RWPE2 (cell line): ENCODE measurements at regions not wholly inside any gene's neighbourhood (a gene's known extent, or its start where the extent isn't known, plus 50 kb on each side); places are given as distances from the start of the nearest gene placed in this dataset.

Experiments
- ATAC-seq: fragments of 200-7000 bp; cut with Tn5 transposase; 3 replicates; pipeline ENCODE4 v1.9.1; 2021; ENCODE audit warnings: low read depth
- DNase-seq: peaks from one replicate; pipeline ENCODE4 v3.0.0-alpha.2; 2020; ENCODE audit warnings: low spot score
- H3K27ac ChIP-seq: fragments of 450-650 bp; 2 replicates; pipeline ENCODE4 v1.5.1; 2017; ENCODE audit warnings: mild to moderate bottlenecking; ENCODE audit not compliant: poor library complexity, severe bottlenecking
- H3K27me3 ChIP-seq: fragments of 250-450 bp; sonication (Bioruptor Pico); 2 replicates; pipeline ENCODE4 v1.5.1; 2021; ENCODE audit warnings: mild to moderate bottlenecking, moderate library complexity; ENCODE audit not compliant: insufficient read depth, poor library complexity, severe bottlenecking
- H3K36me3 ChIP-seq: fragments of 250-450 bp; sonication (Bioruptor Pico); 2 replicates; pipeline ENCODE4 v1.5.1; 2020; ENCODE audit warnings: low read depth, mild to moderate bottlenecking, moderate library complexity
- H3K4me1 ChIP-seq: fragments of 250-450 bp; sonication (Bioruptor Pico); 2 replicates; pipeline ENCODE4 v1.5.1; 2021; ENCODE audit warnings: mild to moderate bottlenecking, moderate library complexity; ENCODE audit not compliant: insufficient read depth, poor library complexity, severe bottlenecking
- H3K4me3 ChIP-seq: fragments of 250-450 bp; sonication (Bioruptor Pico); 2 replicates; pipeline ENCODE4 v1.5.1; 2021; ENCODE audit warnings: mild to moderate bottlenecking, moderate library complexity; ENCODE audit not compliant: severe bottlenecking
- H3K9me3 ChIP-seq: fragments of 250-450 bp; sonication (Bioruptor Pico); 2 replicates; pipeline ENCODE4 v1.5.1; 2021; ENCODE audit warnings: mild to moderate bottlenecking, moderate library complexity; ENCODE audit not compliant: severe bottlenecking
- TF ChIP-seq, protein P1 (sequence below): fragments of 450-650 bp; IDR thresholded peaks from one replicate; pipeline ENCODE4 v1.5.1; 2017; ENCODE audit warnings: mild to moderate bottlenecking, moderate library complexity; ENCODE audit not compliant: poor library complexity, severe bottlenecking

GRCh38 chr1:67942274-67942673 is 108.2 kb downstream of the DIRAS3 start:
- no peaks in the 10 kb centered on the region for H3K9me3 ChIP-seq
- H3K36me3 ChIP-seq = no peaks in the 10 kb centered on the region
- H3K4me3 ChIP-seq = no peak overlapping the region
- H3K27me3 ChIP-seq = no peaks in the 10 kb centered on the region
- no peak for ATAC-seq
- H3K4me1 ChIP-seq = no peaks in the 10 kb centered on the region
- no peak overlapping the region for H3K27ac ChIP-seq
- TF ChIP-seq, protein P1, sequence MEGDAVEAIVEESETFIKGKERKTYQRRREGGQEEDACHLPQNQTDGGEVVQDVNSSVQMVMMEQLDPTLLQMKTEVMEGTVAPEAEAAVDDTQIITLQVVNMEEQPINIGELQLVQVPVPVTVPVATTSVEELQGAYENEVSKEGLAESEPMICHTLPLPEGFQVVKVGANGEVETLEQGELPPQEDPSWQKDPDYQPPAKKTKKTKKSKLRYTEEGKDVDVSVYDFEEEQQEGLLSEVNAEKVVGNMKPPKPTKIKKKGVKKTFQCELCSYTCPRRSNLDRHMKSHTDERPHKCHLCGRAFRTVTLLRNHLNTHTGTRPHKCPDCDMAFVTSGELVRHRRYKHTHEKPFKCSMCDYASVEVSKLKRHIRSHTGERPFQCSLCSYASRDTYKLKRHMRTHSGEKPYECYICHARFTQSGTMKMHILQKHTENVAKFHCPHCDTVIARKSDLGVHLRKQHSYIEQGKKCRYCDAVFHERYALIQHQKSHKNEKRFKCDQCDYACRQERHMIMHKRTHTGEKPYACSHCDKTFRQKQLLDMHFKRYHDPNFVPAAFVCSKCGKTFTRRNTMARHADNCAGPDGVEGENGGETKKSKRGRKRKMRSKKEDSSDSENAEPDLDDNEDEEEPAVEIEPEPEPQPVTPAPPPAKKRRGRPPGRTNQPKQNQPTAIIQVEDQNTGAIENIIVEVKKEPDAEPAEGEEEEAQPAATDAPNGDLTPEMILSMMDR = no peak
- no peak for DNase-seq

GRCh38 chr1:67941746-67942145 is 108.5 kb upstream of the GNG12 start:
- DNase-seq (no peak), ATAC-seq (no peak)
- no peaks in the 10 kb centered on the region for H3K27me3 ChIP-seq
- H3K4me1 ChIP-seq = no peaks in the 10 kb centered on the region
- TF ChIP-seq, protein P1 = no peak
- no peak overlapping the region for H3K27ac ChIP-seq
- H3K4me3 ChIP-seq = no peak overlapping the region
- no peaks in the 10 kb centered on the region for H3K36me3 ChIP-seq
- no peaks in the 10 kb centered on the region for H3K9me3 ChIP-seq

DNA sequence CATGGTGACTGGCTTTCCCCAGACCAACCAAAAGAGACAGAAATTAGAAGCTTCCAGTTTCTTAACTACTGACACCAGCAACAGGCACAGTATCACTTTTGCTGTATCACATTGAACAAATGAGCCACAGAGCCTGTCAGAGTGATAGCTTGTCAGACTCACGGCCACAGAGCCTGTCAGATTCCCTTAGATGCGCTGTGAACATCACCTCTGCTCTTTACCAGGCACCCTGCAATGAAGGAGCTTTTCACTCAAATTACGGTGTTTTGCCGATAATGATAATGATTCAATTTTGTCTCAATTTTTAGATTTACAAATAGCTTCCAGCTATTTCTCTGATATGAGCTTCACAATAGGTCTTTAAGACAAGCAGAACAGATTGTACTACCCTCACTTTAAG is 107.9 kb upstream of the GNG12 start:
- no peak overlapping the region for H3K4me3 ChIP-seq
- no peaks in the 10 kb centered on the region for H3K36me3 ChIP-seq
- ATAC-seq (no peak), DNase-seq (no peak)
- TF ChIP-seq, protein P1 = no peak
- no peaks in the 10 kb centered on the region for H3K9me3 ChIP-seq
- H3K27me3 ChIP-seq = no peaks in the 10 kb centered on the region
- no peak overlapping the region for H3K27ac ChIP-seq
- H3K4me1 ChIP-seq = no peaks in the 10 kb centered on the region

DNA sequence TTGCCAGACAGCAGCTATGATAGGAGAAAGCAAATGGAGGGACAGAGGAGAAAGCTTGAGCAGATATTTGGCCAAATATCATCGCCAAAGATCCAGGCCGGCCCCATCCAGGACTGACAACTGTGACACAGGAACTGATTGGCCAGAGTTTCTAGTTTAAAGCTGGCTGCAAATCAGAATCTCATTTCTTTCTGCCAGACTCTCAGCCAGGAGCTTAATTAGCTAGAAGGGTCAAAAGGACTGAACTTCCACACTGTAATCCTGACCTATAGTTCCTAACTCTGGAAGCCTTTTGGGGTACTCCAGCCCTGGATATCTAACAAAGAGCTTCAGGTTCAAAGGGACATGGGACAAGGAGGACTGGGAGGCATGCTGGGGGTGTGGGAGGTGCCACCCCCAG is 106.7 kb upstream of the GNG12 start:
- DNase-seq (no peak), ATAC-seq (no peak)
- Histone ChIP-seq H3K4me1 (no peaks in the 10 kb centered on the region), H3K27ac (no peak overlapping the region), H3K36me3 (no peaks in the 10 kb centered on the region), H3K27me3 (no peaks in the 10 kb centered on the region), H3K4me3 (no peak overlapping the region), H3K9me3 (no peaks in the 10 kb centered on the region)
- TF ChIP-seq, protein P1 = no peak

DNA sequence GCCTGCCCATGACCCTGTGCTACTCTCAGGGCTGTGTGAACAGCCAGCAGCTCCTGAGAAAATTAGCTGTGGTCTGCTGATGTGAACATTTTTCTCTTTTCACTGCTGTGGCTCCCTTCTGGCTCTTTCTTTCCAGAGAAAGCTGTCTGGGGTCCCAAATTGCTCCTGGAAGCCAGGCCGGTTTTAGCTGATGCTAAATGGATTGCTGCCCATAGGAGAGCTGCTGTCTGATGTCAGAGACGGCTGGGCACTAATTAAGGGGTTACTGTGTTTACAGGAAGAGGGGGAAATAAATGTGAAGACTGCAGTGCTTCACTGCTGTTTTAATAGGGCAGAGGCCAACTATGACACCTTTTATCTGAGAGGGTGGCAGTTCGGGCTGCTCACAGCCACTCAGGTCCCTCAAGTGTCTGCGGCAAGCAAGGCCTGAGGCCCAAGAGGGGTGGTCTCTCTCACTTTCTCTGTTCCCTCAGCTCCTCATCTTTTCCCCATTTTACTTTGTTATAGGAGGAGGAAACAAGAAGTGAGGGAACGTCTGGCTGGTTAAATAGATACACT is 106.0 kb upstream of the GNG12 start:
- Histone ChIP-seq H3K9me3 (no peaks in the 10 kb centered on the region), H3K36me3 (no peaks in the 10 kb centered on the region), H3K27me3 (no peaks in the 10 kb centered on the region), H3K4me1 (no peaks in the 10 kb centered on the region), H3K4me3 (no peak overlapping the region), H3K27ac (no peak overlapping the region)
- no peak for ATAC-seq
- no peak for DNase-seq
- TF ChIP-seq, protein P1 = no peak
